ENCODE measurements at regions not wholly inside any gene's neighbourhood (a gene's known extent, or its start where the extent isn't known, plus 50 kb on each side); places are given as distances from the start of the nearest gene placed in this dataset.

- no peaks in the 10 kb centered on the region for H3K9me2 ChIP-seq (replicated peaks; ENCODE audit: insufficient read depth, low read length)
These were observed 121.9 kb downstream of the DLEU7 start for GRCh38 chr13:50721672-50721992.

GRCh38 chr13:50722440-50723125 is 120.9 kb downstream of the DLEU7 start:
- Histone ChIP-seq H3K4me2 (ENCODE audit: low read depth, low read length, poor library complexity, severe bottlenecking) (no peak overlapping the region), H3K9me2 (replicated peaks; ENCODE audit: insufficient read depth, low read length) (no peaks in the 10 kb centered on the region), H3K9ac (ENCODE audit: low read length) (no peak overlapping the region), H4K20me1 (ENCODE audit: low read depth, low read length) (no peaks in the 10 kb centered on the region), H3K9me3 (ENCODE audit: insufficient read depth, low read length) (no peaks in the 10 kb centered on the region), H3F3A (ENCODE audit: insufficient read depth) (no peaks in the 10 kb centered on the region), H3K4me3 (ENCODE audit: insufficient read depth, low read length, poor library complexity, severe bottlenecking) (no peak overlapping the region), H2AFZ (ENCODE audit: low read depth, low read length, severe bottlenecking) (no peak overlapping the region), H3K27ac (ENCODE audit: low read depth, low read length) (no peak overlapping the region), H3K36me3 (ENCODE audit: low read length) (no peaks in the 10 kb centered on the region), H3K27me3 (ENCODE audit: low read length) (no peaks in the 10 kb centered on the region), H3K79me2 (ENCODE audit: insufficient read depth, low read length) (no peaks in the 10 kb centered on the region)
- no peak for TF ChIP-seq EZH2phosphoT487 (conservative IDR thresholded peaks at IDR 0.05; ENCODE audit: low read length)

More at GRCh38 chr13:50721672-50721992, 121.9 kb downstream of the DLEU7 start:
- Histone ChIP-seq H3K4me3 (ENCODE audit: insufficient read depth, low read length, poor library complexity, severe bottlenecking) (no peak overlapping the region), H3K4me2 (ENCODE audit: low read depth, low read length, poor library complexity, severe bottlenecking) (no peak overlapping the region), H3K27ac (ENCODE audit: low read depth, low read length) (no peak overlapping the region), H2AFZ (ENCODE audit: low read depth, low read length, severe bottlenecking) (no peak overlapping the region), H3K27me3 (ENCODE audit: low read length) (no peaks in the 10 kb centered on the region), H4K20me1 (ENCODE audit: low read depth, low read length) (no peaks in the 10 kb centered on the region), H3F3A (ENCODE audit: insufficient read depth) (no peaks in the 10 kb centered on the region), H3K9me3 (ENCODE audit: insufficient read depth, low read length) (no peaks in the 10 kb centered on the region), H3K9ac (ENCODE audit: low read length) (no peak overlapping the region), H3K36me3 (ENCODE audit: low read length) (no peaks in the 10 kb centered on the region), H3K79me2 (ENCODE audit: insufficient read depth, low read length) (no peaks in the 10 kb centered on the region)
- TF ChIP-seq EZH2phosphoT487 (conservative IDR thresholded peaks at IDR 0.05; ENCODE audit: low read length) (no peak), CTCF (IDR thresholded peaks at IDR 0.05; ENCODE audit: insufficient read depth, low read length, poor library complexity, severe bottlenecking) (no peak)

GRCh38 chr13:50724438-50724837 is 119.1 kb downstream of the DLEU7 start:
- no peaks in the 10 kb centered on the region; the same call in 1 of the 2 replicates for H3K9me3 ChIP-seq (ENCODE audit: insufficient read depth, low read length)
- TF ChIP-seq CTCF (IDR thresholded peaks at IDR 0.05; ENCODE audit: insufficient read depth, low read length, poor library complexity, severe bottlenecking) (no peak), EZH2phosphoT487 (conservative IDR thresholded peaks at IDR 0.05; ENCODE audit: low read length) (no peak)
- H3K9me2 ChIP-seq (replicated peaks; ENCODE audit: insufficient read depth, low read length): no peaks in the 10 kb centered on the region
- H2AFZ ChIP-seq (ENCODE audit: low read depth, low read length, severe bottlenecking): no peak overlapping the region
- H3K4me2 ChIP-seq (ENCODE audit: low read depth, low read length, poor library complexity, severe bottlenecking): no peak overlapping the region
- no peaks in the 10 kb centered on the region for H3K36me3 ChIP-seq (ENCODE audit: low read length)
- H3K4me3 ChIP-seq (ENCODE audit: insufficient read depth, low read length, poor library complexity, severe bottlenecking): no peak overlapping the region
- H3F3A ChIP-seq (ENCODE audit: insufficient read depth): no peaks in the 10 kb centered on the region
- no peaks in the 10 kb centered on the region for H3K79me2 ChIP-seq (ENCODE audit: insufficient read depth, low read length)
- H3K9ac ChIP-seq (ENCODE audit: low read length): no peak overlapping the region
- no peak overlapping the region for H3K27ac ChIP-seq (ENCODE audit: low read depth, low read length)
- H4K20me1 ChIP-seq (ENCODE audit: low read depth, low read length): no peaks in the 10 kb centered on the region
- H3K27me3 ChIP-seq (ENCODE audit: low read length): no peaks in the 10 kb centered on the region

- no peaks in the 10 kb centered on the region for H3F3A ChIP-seq (ENCODE audit: insufficient read depth)
- no peaks in the 10 kb centered on the region for H3K27me3 ChIP-seq (ENCODE audit: low read length)
- no peak overlapping the region for H3K27ac ChIP-seq (ENCODE audit: low read depth, low read length)
- no peaks in the 10 kb centered on the region; the same call in 1 of the 2 replicates for H3K9me3 ChIP-seq (ENCODE audit: insufficient read depth, low read length)
- H3K79me2 ChIP-seq (ENCODE audit: insufficient read depth, low read length): no peaks in the 10 kb centered on the region
- no peak overlapping the region for H2AFZ ChIP-seq (ENCODE audit: low read depth, low read length, severe bottlenecking)
- no peak overlapping the region for H3K4me3 ChIP-seq (ENCODE audit: insufficient read depth, low read length, poor library complexity, severe bottlenecking)
- H3K4me2 ChIP-seq (ENCODE audit: low read depth, low read length, poor library complexity, severe bottlenecking): no peak overlapping the region
- H3K9me2 ChIP-seq (replicated peaks; ENCODE audit: insufficient read depth, low read length): no peaks in the 10 kb centered on the region
- H4K20me1 ChIP-seq (ENCODE audit: low read depth, low read length): no peaks in the 10 kb centered on the region
- H3K9ac ChIP-seq (ENCODE audit: low read length): no peak overlapping the region
- no peaks in the 10 kb centered on the region for H3K36me3 ChIP-seq (ENCODE audit: low read length)
- TF ChIP-seq EZH2phosphoT487 (conservative IDR thresholded peaks at IDR 0.05; ENCODE audit: low read length): no peak
- TF ChIP-seq CTCF (IDR thresholded peaks at IDR 0.05; ENCODE audit: insufficient read depth, low read length, poor library complexity, severe bottlenecking): no peak
These were observed 118.6 kb downstream of the DLEU7 start for GRCh38 chr13:50724913-50725312.

Data from SU-DHL-6 (cell line).